ENCODE measurements at regions not wholly inside any gene's neighbourhood (a gene's known extent, or its start where the extent isn't known, plus 50 kb on each side); places are given as distances from the start of the nearest gene placed in this dataset.
"Not testable (repeated sequence)": the region's sequence is repeated elsewhere in the genome, so short reads cannot be mapped to it uniquely, and the experiment has no call there.

GRCh38 chr2:124967325-124967724 is 942.2 kb downstream of the CNTNAP5 start:
- DNase-seq, result no peak

- no peak for DNase-seq
Observed at GRCh38 chr2:124970030-124970429, 944.9 kb downstream of the CNTNAP5 start.

DNA sequence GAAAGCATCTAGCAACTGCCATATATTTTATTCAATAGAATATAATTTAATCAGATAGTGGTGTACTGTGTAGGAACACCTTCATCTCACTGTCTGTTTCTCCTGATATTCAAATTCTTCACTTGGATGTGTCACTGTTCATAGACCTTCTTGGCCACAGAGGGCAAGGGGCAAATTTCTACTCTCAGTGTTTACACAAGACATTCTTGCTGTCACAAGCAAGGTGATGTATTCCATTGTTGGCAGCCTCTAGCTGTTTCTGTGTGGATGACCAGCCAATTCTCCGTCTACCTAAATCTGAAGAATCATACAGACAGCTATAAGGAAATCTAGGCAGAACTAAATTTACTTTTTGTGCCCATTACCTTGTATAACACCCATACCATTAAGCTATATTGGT is 948.3 kb downstream of the CNTNAP5 start:
- no peak for DNase-seq

GRCh38 chr2:124975224-124975623 is 950.1 kb downstream of the CNTNAP5 start:
- no peak for DNase-seq

GRCh38 chr2:124975648-124976047 is 950.6 kb downstream of the CNTNAP5 start:
- no peak for DNase-seq

GRCh38 chr2:124978597-124978996 is 953.5 kb downstream of the CNTNAP5 start:
- no peak for DNase-seq

GRCh38 chr2:124983595-124983994 is 958.5 kb downstream of the CNTNAP5 start:
- DNase-seq, result no peak

- DNase-seq, result no peak
Observed at GRCh38 chr2:124985270-124985669, 960.2 kb downstream of the CNTNAP5 start.

- no peak for DNase-seq
Observed at GRCh38 chr2:124986136-124986535, 961.0 kb downstream of the CNTNAP5 start.

DNA sequence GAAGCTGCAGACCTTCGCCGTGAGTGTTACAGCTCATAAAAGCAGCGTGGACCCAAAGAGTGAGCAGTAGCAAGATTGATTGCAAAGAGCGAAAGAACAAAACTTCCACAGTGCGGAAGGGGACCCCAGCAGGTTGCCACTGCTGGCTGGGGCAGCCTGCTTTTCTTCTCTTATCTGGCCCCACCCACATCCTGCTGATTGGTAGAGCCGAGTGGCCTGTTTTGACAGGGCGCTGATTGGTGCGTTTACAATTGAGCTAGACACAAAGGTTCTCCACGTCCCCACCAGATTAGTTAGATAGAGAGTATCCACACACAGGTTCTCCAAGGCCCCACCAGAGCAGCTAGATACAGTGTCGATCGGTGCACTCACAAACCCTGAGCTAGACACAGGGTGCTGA is 961.8 kb downstream of the CNTNAP5 start:
- DNase-seq, result not testable (repeated sequence)

DNA sequence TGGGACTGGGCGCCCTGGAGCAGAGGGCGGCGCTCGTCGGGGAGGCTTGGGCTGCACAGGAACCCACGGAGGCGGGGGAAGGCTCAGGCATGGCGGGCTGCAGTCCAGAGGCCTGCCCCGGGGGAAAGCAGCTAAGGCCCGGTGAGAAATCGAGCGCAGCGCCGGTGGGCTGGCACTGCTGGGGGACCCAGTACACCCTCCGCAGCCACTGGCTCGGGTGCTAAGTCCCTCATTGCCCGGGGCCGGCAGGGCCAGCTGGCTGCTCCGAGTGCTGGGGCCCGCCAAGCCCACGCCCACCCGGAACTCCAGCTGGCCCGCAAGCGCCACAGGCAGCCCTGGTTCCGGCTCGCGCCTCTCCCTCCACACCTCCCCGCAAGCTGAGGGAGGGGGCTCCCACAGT is 962.3 kb downstream of the CNTNAP5 start:
- DNase-seq, result not testable (repeated sequence)

DNA sequence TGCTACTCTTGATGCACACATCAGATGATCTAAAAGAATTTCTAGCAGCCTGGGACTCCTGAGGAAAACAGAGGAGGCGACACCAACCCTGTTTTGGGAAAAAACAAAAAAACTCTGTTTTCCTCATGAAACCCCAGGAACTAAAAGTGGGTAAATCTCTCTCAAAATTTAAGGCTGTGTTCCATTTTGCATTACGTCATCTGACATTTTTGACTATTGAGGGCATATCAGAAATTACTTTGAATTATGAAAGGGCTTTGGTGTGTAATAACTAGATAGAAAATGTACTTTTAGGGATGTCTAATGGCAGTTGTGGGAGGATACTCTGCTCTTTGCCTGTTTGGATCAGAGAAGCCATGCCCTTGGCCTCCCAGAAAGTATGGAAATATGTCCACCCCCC is 963.0 kb downstream of the CNTNAP5 start:
- no peak for DNase-seq

- DNase-seq, result no peak
Observed at GRCh38 chr2:124988794-124989193, 963.7 kb downstream of the CNTNAP5 start.

DNA sequence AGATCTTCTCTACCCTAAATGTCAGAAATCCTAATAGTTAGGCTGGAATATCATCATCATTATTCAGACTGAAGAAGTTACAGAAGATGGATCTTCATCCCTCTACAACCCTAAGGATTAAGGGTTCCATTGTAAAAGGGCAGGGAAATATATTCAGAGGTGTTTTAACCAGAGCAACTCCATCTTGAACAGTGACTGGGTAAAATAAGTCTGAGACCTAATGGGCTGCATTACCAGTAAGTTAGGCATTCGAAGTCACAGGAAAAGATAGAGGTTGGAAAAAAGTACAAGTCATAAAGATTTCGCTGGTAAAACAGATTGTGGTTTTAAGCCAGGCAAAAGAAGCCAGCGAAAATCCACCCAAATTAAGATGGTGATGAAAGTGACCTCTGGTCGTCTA is 968.7 kb downstream of the CNTNAP5 start:
- DNase-seq, result no peak

DNA sequence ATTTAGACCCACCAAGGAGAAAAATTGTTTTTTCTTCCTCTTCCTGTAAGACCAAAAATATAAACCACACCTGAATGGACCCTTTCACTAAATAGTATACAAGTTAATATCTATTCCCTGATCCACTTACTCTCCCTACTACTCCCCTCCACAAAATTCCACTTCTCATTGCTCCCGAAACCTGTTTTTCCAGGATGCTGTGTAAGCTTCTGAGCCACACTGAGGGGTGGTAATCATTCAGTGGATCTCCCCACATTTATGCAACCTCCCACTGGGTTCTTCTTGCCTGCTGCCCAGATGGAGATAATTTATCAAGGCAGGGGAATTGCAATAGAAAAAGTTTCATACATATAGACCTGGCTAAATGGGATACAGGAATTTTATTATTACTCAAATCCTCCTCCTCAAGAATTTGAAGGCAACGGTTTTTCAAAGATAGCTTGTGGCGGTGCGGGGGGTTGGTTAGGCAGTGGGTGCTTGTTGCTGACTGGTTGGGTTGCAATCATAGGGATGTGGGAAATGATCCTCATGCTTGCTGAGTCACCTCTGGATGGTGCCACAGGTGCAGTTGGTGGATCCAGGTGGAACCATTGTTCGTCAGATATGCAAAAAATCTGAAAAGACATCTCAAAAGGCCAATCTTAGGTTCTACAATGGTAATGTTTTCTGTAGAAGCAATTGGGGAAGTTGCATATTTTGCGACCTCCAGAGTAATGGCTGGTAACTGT is 970.3 kb downstream of the CNTNAP5 start:
- DNase-seq, result no peak

DNA sequence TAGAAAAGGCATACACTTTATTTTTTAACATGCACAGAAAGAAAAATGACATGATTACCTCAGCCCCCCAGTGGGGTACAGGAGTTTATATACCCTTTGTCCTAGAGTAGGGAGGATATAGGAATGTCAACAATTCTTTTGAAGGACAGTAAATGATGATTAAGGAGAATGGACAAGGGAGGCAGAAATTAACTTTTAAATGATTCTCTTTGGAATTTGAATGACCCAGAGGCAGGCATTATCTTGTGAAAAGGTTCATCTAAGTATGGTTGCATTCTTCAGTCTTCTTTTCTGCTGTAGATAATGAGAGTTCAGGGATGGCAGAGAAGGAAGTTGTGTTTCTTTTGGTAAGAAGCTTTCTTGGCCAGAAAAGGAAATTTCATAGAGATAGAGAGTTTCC is 971.3 kb downstream of the CNTNAP5 start:
- DNase-seq, result no peak

GRCh38 chr2:124999906-125000305 is 974.8 kb downstream of the CNTNAP5 start:
- DNase-seq, result no peak

GRCh38 chr2:125004106-125004800 is 979.2 kb downstream of the CNTNAP5 start:
- DNase-seq, result no peak

DNA sequence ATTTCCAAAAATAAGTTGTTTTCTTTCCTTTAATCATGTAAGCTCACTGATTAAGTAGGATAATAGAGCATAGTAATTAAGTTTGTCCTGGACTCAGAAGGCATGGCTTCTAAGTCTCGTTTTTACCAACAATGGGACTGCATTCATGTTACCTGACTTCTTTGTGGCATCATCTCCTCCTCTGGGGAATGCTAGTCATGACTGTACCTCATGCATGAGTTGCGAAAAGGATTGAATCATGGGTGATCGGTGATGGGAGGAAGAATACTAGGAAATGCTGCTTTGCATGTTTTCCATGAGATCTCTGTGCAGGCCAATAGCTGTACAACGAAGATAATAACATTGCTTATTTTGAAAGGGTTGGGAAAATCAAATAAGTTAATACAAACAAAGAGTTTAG is 981.6 kb downstream of the CNTNAP5 start:
- DNase-seq, result no peak

DNA sequence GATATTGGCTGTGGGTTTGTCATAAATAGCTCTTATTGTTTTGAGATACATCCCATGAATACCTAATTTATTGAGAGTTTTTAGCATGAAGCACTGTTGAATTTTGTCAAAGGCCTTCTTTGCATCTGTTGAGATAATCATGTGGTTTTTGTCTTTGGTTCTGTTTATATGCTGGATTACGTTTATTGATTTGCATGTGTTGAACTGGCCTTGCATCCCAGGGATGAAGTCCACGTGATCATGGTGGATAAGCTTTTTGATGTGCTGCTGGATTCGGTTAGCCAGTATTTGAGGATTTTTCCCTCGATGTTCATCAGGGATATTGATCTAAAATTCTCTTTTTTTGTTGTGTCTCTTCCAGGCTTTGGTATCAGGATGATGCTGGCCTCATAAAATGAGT is 1003.6 kb downstream of the CNTNAP5 start:
- not testable (repeated sequence) for DNase-seq

DNA sequence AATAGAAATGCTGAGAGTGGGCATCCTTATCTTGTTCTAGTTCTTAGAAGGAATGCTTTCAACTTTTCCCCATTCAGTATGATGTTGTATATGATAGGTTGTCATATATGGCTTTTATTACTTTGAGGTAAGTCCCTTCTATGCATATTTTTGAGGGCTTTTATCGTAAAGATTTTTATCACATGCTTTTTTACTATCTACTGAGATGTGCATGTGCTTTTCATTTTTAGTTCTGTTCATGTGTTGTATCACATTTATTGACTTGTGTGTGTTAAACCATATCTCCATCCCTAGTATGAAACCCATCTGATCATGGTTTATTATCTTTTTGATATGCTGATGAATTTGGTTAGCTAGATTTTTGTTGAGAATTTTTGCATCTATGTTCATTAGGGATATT is 1008.8 kb downstream of the CNTNAP5 start:
- no peak for DNase-seq

GRCh38 chr2:125037135-125037653 is 1012.1 kb downstream of the CNTNAP5 start:
- DNase-seq, result no peak

- no peak for DNase-seq
Observed at GRCh38 chr2:125041846-125042245, 1016.8 kb downstream of the CNTNAP5 start.

DNA sequence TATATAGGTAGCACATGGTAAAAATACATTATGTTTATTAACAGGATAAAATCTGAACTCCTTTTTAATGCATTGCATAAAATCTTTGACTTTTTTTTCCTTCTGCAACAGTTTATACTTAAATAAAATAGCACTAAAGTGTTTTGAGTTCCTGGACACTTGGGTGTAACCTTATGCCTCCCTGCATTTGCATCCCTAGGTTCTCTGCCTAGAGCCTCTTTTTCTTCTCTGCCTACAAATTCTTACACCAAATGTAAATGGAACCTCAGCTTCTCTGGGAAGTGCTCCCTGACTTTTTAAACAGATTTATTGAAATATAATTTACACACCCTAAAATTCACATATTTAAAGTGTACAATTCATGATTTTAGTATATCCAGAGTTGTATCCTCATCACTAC is 1017.6 kb downstream of the CNTNAP5 start:
- DNase-seq, result no peak

Data from OCI-M1 (cell line).